H9 (cell line): ENCODE measurements at regions not wholly inside any gene's neighbourhood (a gene's known extent, or its start where the extent isn't known, plus 50 kb on each side); places are given as distances from the start of the nearest gene placed in this dataset.

ENCODE experiments used
- DNase-seq: peaks from one replicate; pipeline ENCODE4 v3.0.0-alpha.2; 2017
- H2AFZ ChIP-seq: one replicate; pipeline ENCODE4 v1.6.1; 2013; ENCODE audit warnings: mild to moderate bottlenecking, low read length, control low read depth, moderate library complexity
- H2AK5ac ChIP-seq: 2 replicates; pipeline ENCODE4 v1.6.1; 2013; ENCODE audit warnings: low read length, control low read depth, mixed read lengths; ENCODE audit not compliant: insufficient read length
- H2BK120ac ChIP-seq: one replicate; pipeline ENCODE4 v1.6.1; 2013; ENCODE audit warnings: low read depth, mild to moderate bottlenecking, low read length, control low read depth, inconsistent platforms; ENCODE audit not compliant: poor library complexity, severe bottlenecking
- H2BK12ac ChIP-seq: 2 replicates; pipeline ENCODE4 v1.6.1; 2013; ENCODE audit warnings: low read length, control low read depth, mixed read lengths, low read depth; ENCODE audit not compliant: insufficient read length
- H2BK15ac ChIP-seq: 2 replicates; pipeline ENCODE4 v1.6.1; 2013; ENCODE audit warnings: low read depth, low read length, control low read depth
- H2BK20ac ChIP-seq: one replicate; pipeline ENCODE4 v1.6.1; 2013; ENCODE audit warnings: low read depth, mild to moderate bottlenecking, low read length, control low read depth, inconsistent platforms; ENCODE audit not compliant: poor library complexity, severe bottlenecking
- H2BK5ac ChIP-seq: 2 replicates; pipeline ENCODE4 v1.6.1; 2013; ENCODE audit warnings: low read length, control low read depth, mixed read lengths; ENCODE audit not compliant: insufficient read length
- H3K14ac ChIP-seq: 2 replicates; pipeline ENCODE4 v1.6.1; 2013; ENCODE audit warnings: low read length, control low read depth; ENCODE audit not compliant: insufficient read depth
- H3K18ac ChIP-seq: 2 replicates; pipeline ENCODE4 v1.6.1; 2013; ENCODE audit warnings: low read depth, mild to moderate bottlenecking, mixed read lengths, low read length, control low read depth; ENCODE audit not compliant: insufficient read length
- H3K23ac ChIP-seq: 2 replicates; pipeline ENCODE4 v1.6.1; 2013; ENCODE audit warnings: low read length, control low read depth, mixed read lengths, low read depth; ENCODE audit not compliant: insufficient read length
- H3K23me2 ChIP-seq: 2 replicates; pipeline ENCODE4 v1.6.1; 2013; ENCODE audit warnings: low read depth, mild to moderate bottlenecking, mixed read lengths, low read length, control low read depth; ENCODE audit not compliant: insufficient read length, poor library complexity, severe bottlenecking
- H3K27ac ChIP-seq: 2 replicates; pipeline ENCODE4 v1.5.1; 2013; ENCODE audit warnings: low read length, control low read depth, mixed read lengths, low read depth; ENCODE audit not compliant: insufficient read length
- H3K27me3 ChIP-seq: 2 replicates; pipeline ENCODE4 v1.6.1; 2013; ENCODE audit warnings: low read length, control low read depth, inconsistent platforms; ENCODE audit not compliant: insufficient read depth
- H3K4ac ChIP-seq: 2 replicates; pipeline ENCODE4 v1.6.1; 2013; ENCODE audit warnings: low read depth, mild to moderate bottlenecking, control low read depth, inconsistent platforms, low read length, moderate library complexity
- H3K4me1 ChIP-seq: 2 replicates; pipeline ENCODE4 v1.6.1; 2013; ENCODE audit warnings: low read length, control low read depth, inconsistent platforms; ENCODE audit not compliant: insufficient read depth
- H3K4me2 ChIP-seq: 2 replicates; pipeline ENCODE4 v1.6.1; 2013; ENCODE audit warnings: low read length, control low read depth, mixed read lengths; ENCODE audit not compliant: insufficient read length, insufficient read depth
- H3K56ac ChIP-seq: 2 replicates; pipeline ENCODE4 v1.6.1; 2013; ENCODE audit warnings: low read depth, mild to moderate bottlenecking, mixed read lengths, low read length, control low read depth; ENCODE audit not compliant: insufficient read length
- H3K79me1 ChIP-seq: 2 replicates; pipeline ENCODE4 v1.6.1; 2013; ENCODE audit warnings: low read depth, mild to moderate bottlenecking, moderate library complexity, low read length, control low read depth, inconsistent platforms; ENCODE audit not compliant: insufficient read depth, poor library complexity, severe bottlenecking
- H3K79me2 ChIP-seq: 2 replicates; pipeline ENCODE4 v1.6.1; 2013; ENCODE audit warnings: low read length, control low read depth, inconsistent platforms; ENCODE audit not compliant: insufficient read depth
- H3K9ac ChIP-seq: 2 replicates; pipeline ENCODE4 v1.6.1; 2013; ENCODE audit warnings: low read length, control low read depth, mixed read lengths; ENCODE audit not compliant: insufficient read length; ENCODE audit errors: extremely low read depth
- H3K9me3 ChIP-seq: one replicate; pipeline ENCODE4 v1.6.1; 2013; ENCODE audit warnings: low read depth, low read length, inconsistent platforms; ENCODE audit not compliant: control insufficient read depth
- H3T11ph ChIP-seq: one replicate; pipeline ENCODE4 v1.6.1; 2013; ENCODE audit warnings: mild to moderate bottlenecking, low read length, control low read depth, inconsistent platforms
- H4K20me1 ChIP-seq: one replicate; pipeline ENCODE4 v1.6.1; 2013; ENCODE audit not compliant: control insufficient read depth, insufficient read length, insufficient read depth
- H4K5ac ChIP-seq: 2 replicates; pipeline ENCODE4 v1.6.1; 2013; ENCODE audit warnings: low read depth, mild to moderate bottlenecking, mixed read lengths, low read length, control low read depth; ENCODE audit not compliant: insufficient read length
- H4K8ac ChIP-seq: replicated peaks from 2 replicates; pipeline ENCODE4 v1.6.1; 2013; ENCODE audit warnings: low read length, control low read depth, mixed read lengths, low read depth; ENCODE audit not compliant: insufficient read length
- H4K91ac ChIP-seq: 2 replicates; pipeline ENCODE4 v1.6.1; 2013; ENCODE audit warnings: low read depth, mild to moderate bottlenecking, moderate library complexity, mixed read lengths, low read length, control low read depth; ENCODE audit not compliant: insufficient read length
- H3K27ac Mint-ChIP-seq, 3 experiments: 2 replicates in 2 of 3; 3 replicates in 1 of 3; pipeline ENCODE4 v1.8.0; 2020 to 2021; ENCODE audit warnings: mixed read lengths in 3 of 3, mild to moderate bottlenecking in 1 of 3, moderate library complexity in 1 of 3
- H3K27me3 Mint-ChIP-seq: 2 replicates; pipeline ENCODE4 v1.8.0; 2021; ENCODE audit warnings: low read depth, mild to moderate bottlenecking, moderate library complexity, mixed read lengths
- H3K36me3 Mint-ChIP-seq, 3 experiments: 2 replicates in 2 of 3; 3 replicates in 1 of 3; pipeline ENCODE4 v1.8.0; 2020 to 2021; ENCODE audit warnings: low read depth in 3 of 3, mixed read lengths in 3 of 3; ENCODE audit not compliant: insufficient read depth in 1 of 3
- H3K4me1 Mint-ChIP-seq, 2 experiments: 2 replicates each; pipeline ENCODE4 v1.8.0; 2020; ENCODE audit warnings: mixed read lengths in 2 of 2
- H3K4me3 Mint-ChIP-seq, 2 experiments: 2 replicates in 1 of 2; 3 replicates in 1 of 2; pipeline ENCODE4 v1.8.0; 2020 to 2021; ENCODE audit warnings: mild to moderate bottlenecking in 2 of 2, mixed read lengths in 2 of 2, moderate library complexity in 1 of 2
- H3K9me3 Mint-ChIP-seq, 2 experiments: 2 replicates in 1 of 2; 3 replicates in 1 of 2; pipeline ENCODE4 v1.8.0; 2020; ENCODE audit warnings: mild to moderate bottlenecking in 2 of 2, mixed read lengths in 2 of 2, moderate library complexity in 1 of 2
- WGBS: extraction: QIAGEN DNeasy Blood & Tissue Kit; methylation state at CpG from one replicate; pipeline ENCODE4 v1.1.7; 2013; ENCODE audit warnings: missing lambda C conversion rate, low lambda C conversion rate, mixed read lengths; ENCODE audit not compliant: insufficient read length; ENCODE audit errors: extremely low coverage; 5-methylcytosine and 5-hydroxymethylcytosine counted together
- TF ChIP-seq, protein P1 (sequence below): fragments of 200-600 bp; sonication (generic); conservative IDR thresholded peaks from 3 replicates; pipeline ENCODE4 v1.8.0; 2021; ENCODE audit warnings: antibody characterized with exemption, mild to moderate bottlenecking

DNA sequence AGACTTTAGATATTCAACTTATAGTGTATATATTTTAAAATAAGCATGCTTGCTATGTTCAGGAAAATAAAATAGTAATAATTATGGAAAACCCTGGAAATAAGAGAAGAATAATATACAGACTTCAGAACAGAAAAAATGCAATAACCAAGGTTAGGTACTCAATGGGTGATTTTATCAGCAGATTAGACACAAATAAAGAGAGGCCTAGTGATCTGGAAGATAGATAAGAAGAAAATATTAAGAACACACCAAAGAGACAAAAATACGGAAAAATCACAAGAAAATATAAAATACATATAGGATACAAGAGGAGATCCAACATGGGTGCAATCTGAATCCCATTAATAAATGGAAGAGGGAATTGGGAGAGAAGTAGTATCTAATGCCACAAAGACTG is 1348.5 kb upstream of the WWC1 start:
- H2BK120ac ChIP-seq = no peak overlapping the region
- H3K18ac ChIP-seq = no peak overlapping the region
- H3K23me2 ChIP-seq = no peaks in the 10 kb centered on the region
- no peak overlapping the region for H4K8ac ChIP-seq
- H3K9me3 ChIP-seq = no peaks in the 10 kb centered on the region
- H2BK5ac ChIP-seq = no peak overlapping the region
- DNase-seq = no peak
- no peak overlapping the region for H3K4me2 ChIP-seq
- H3T11ph ChIP-seq = no peak overlapping the region
- Mint-ChIP-seq H3K4me1 (no peaks in the 10 kb centered on the region), H3K27ac (no peak overlapping the region), H3K36me3 (peaks cover 8 to 15% (median 8%) of the 10 kb centered on the region in 3 experiments; a peak in 6 of 7 replicates), H3K4me3 (no peak overlapping the region), H3K9me3 (peaks cover 11 to 13% of the 10 kb centered on the region in 2 experiments), H3K27me3 (no peaks in the 10 kb centered on the region)
- no peak overlapping the region for H2BK12ac ChIP-seq
- H3K27ac ChIP-seq = no peak overlapping the region
- no peak overlapping the region for H2BK20ac ChIP-seq
- no peaks in the 10 kb centered on the region for H3K4me1 ChIP-seq
- H2AK5ac ChIP-seq = no peak overlapping the region
- no peak overlapping the region for H2AFZ ChIP-seq
- TF ChIP-seq, protein P1, sequence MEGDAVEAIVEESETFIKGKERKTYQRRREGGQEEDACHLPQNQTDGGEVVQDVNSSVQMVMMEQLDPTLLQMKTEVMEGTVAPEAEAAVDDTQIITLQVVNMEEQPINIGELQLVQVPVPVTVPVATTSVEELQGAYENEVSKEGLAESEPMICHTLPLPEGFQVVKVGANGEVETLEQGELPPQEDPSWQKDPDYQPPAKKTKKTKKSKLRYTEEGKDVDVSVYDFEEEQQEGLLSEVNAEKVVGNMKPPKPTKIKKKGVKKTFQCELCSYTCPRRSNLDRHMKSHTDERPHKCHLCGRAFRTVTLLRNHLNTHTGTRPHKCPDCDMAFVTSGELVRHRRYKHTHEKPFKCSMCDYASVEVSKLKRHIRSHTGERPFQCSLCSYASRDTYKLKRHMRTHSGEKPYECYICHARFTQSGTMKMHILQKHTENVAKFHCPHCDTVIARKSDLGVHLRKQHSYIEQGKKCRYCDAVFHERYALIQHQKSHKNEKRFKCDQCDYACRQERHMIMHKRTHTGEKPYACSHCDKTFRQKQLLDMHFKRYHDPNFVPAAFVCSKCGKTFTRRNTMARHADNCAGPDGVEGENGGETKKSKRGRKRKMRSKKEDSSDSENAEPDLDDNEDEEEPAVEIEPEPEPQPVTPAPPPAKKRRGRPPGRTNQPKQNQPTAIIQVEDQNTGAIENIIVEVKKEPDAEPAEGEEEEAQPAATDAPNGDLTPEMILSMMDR = no peak
- H4K5ac ChIP-seq = no peak overlapping the region
- H3K4ac ChIP-seq = no peak overlapping the region
- H3K79me2 ChIP-seq = no peaks in the 10 kb centered on the region
- H3K23ac ChIP-seq = no peak overlapping the region
- no CpG with 5 or more reads among the region's 1 CpG for WGBS
- H3K9ac ChIP-seq = no peak overlapping the region
- no peaks in the 10 kb centered on the region for H3K27me3 ChIP-seq
- H3K79me1 ChIP-seq = no peaks in the 10 kb centered on the region
- H4K20me1 ChIP-seq = no peaks in the 10 kb centered on the region
- H3K56ac ChIP-seq = no peak overlapping the region
- H4K91ac ChIP-seq = no peak overlapping the region
- no peak overlapping the region for H2BK15ac ChIP-seq
- no peak overlapping the region for H3K14ac ChIP-seq
